NCI-H2107 treated with DMSO at 0.1 percent for 48 hours (cell line): ENCODE measurements at regions not wholly inside any gene's neighbourhood (a gene's known extent, or its start where the extent isn't known, plus 50 kb on each side); places are given as distances from the start of the nearest gene placed in this dataset.

Experiments
- DNase-seq: peaks from one replicate; lab custom pipeline; 2025; ENCODE audit not compliant: unreplicated experiment; lab: John Stamatoyannopoulos, UW

DNA sequence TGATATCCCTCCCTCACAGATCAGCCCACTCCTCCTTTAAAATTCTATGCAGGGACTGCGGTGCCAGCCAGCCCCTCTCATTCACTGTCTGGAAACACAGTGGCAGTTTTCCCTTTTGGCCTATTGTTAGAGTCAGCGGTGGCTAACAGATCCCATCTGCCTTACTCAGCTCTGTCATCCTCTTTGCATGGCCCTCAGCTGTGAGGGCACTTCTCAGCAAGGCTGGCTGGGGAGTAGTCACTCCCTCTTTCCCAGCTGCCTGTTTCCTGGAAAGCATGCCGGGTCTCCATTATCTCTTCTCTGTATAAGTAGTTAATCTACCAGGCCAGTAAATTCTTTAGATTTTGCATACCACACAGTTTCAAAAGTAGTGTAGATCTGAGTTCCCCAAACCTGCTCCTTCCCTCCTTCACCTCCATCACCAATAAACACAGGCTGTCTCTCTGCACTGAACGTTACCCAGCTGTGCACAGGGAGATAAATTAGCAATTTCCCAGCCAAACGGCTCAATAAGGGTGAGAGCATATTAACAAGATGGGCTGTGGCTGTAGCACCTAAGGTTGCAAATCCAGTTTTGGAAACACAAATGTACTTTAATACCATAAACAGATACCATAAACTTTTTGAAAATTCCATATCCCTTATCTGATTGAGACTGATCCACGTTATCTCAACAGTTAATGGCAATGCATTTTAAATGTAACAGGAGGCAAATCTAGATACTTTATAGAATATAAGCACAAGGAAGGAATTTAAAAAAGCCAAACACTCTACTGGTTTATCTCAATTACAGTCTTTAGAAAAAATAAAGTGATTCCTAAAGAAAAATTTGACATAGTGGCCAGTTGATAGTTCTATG, 229.3 kb downstream of the ANKRD50 start:
- DNase-seq, result no peak

DNA sequence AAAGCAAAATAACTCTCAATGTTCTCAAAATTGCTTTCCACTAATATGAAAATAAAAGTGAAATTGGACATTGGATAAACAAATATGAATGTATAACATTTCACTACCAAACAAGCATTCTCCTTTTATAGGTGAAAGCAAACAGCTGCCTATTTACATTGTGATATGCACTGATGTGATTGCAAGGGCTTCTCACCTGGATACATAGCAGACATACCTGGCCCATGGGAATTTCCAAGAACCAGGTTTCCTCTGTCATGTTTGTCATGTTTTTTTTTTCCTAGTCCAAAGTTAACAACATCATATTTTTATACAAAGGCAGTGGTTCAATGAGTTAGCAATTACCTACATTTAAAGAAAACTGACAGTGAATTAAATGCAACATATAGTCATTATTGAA, 228.5 kb downstream of the ANKRD50 start:
- DNase-seq, result no peak

DNA sequence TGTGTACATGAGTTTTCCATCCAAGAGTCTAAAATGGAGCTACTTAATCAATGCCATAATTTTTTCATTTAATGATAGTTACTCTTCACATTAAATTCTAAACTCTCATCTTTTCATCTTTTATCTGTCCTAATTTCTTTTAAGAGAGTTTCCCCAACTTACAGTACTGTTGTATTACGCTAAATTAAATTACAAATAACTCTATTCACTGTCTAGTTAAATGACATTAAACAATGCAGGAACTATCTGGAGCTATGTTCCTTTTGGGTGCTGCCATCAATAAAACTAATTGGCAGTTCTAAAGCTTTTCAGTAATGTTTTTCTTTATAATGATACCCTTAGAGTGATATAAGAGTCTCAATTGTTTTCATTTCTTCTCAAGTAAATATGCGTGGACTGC, 227.6 kb downstream of the ANKRD50 start:
- DNase-seq, result no peak

DNA sequence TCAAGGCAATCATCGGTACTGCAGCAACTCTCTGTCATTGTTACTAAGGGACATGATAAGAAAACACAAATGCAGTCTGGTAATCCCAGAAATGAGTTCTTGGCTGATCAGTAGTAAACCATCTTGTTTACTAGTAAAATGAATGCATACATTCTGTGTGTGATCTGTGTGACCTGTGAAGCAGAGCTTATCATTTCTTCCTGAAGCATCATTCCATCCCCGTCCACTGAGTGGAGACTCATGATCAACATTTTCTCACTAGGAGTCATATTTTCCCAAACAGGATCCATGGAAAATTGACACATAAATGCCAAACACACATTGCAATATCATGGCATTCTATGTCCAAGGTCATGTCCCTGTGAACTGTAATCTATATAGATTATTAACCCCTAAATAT, 226.1 kb downstream of the ANKRD50 start:
- DNase-seq, result no peak

DNA sequence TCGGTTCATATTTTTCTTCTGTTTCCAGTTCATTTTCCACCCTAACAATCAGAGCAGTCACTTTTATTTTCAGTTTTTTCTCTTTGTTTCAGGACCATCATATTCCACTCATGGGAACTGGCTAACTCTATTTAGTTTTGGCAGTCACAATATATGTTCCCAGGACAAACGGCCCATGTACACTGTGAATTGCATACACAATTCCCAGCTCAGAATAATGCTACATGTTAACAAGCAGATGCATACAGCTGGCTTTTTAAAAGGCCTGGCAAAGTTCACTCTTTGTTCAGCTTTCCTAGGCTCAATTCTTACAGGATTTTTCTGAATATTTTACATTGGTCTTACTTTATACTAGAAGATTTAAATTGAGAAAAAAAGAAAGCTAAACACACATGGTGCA, 224.9 kb downstream of the ANKRD50 start:
- no peak for DNase-seq

DNA sequence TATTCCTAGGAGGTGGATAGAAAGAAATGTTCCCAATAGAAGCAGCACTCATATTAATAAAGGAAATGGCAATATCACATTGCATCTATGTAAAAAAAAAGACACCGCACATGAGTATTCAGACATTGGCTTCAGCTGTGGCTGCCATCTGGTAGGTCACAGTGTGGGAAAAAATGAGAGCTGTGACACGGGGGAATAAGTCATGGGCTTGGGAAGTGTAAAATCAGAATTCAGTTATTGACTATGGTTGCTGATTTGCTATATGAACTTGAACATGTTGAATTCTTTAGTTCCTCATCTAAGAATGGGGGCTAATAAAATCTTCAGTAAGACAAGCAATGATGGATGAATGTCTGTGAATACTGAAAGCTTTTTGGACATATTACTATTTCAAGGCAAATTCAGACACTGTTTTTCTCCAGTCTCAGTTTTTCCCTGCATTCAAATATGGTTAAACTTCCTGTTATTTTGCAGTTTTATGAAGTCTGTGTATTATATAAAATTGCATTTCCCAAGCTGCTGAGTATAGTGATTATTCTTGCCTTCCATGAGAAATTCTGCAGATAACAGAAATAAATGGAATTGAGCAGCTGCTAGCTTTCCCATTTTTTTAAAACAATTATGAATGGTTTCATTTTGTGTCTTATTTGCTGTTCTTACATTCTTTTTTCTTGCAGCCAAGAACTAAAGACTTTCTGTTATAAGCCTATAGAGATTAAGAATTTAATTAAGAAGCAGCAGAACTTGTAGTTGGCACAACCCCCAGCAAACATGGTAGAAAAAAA, 221.0 kb downstream of the ANKRD50 start:
- DNase-seq, result no peak

DNA sequence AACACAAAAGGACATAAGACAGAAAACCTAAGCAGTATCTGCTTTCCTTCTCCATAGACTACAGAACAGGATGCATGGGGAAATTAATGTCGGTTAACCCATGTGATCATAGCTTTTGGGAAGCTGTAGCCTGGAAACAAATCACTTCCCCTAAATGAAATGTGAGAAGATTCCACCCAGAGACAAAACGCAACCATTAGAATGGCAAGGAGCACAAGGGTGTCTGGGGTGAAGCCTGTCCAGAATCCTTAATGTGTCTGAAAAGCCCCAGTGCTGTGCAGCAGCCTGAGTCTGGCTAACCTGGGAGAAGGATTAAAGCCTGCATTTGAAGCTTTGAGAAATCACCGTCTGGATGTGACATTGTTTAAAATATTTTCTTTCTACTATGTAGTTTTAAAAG, 213.3 kb downstream of the ANKRD50 start:
- no peak for DNase-seq

DNA sequence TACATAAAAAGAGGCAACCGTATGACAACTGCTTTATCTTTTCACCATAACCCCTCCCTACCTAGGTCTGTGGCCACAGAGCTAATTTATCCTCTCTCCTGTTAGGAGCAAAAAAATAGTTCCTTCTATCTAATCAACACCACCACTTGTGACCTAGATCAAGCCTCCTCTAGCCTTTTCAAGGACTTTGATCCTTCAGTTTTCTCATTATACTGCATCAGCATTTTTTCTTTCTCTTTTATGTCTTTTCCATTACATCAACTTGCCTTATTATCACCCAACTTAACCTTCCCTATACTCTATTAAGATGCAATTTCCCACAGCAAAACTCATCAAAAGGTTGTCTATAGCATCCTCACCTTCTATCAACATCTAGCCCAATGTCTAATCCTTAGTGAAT, 211.0 kb downstream of the ANKRD50 start:
- no peak for DNase-seq

DNA sequence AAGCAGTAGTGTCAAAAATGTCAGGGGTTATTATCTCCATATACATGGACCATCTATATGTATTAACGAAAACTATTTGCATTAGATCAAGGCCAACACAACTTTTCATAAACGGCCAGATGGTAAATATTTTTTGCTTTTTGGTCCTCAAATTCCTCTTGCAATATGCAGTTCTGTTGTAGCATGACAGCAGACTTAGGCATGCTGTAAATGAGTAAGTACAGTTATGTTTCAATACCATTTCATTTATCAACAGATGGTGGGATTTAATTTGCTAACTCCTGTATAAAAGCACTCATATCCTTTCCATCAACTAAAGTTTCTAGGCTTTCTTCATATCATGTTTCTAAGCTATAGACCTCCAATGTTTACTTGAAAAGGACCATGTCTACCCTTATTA, 208.1 kb downstream of the ANKRD50 start:
- no peak for DNase-seq

DNA sequence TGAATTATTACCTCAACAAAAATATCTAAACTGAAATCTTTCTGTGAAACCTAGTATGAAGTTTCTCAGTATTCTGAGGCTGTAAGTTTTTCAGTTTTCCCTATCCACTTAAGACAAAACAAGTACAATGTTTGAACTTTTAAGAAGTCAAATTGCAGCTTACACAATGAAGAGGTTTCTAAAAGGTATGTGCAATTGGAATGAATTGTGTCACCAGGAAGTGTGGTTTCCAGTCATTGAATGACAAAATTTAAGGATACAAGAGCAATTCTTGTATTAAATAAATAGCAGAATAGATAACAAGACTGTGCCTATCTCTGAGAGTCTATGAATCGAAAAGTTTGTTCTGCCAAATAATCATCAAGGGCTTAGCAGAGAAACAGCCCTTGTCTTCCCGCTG, 207.3 kb downstream of the ANKRD50 start:
- no peak for DNase-seq

DNA sequence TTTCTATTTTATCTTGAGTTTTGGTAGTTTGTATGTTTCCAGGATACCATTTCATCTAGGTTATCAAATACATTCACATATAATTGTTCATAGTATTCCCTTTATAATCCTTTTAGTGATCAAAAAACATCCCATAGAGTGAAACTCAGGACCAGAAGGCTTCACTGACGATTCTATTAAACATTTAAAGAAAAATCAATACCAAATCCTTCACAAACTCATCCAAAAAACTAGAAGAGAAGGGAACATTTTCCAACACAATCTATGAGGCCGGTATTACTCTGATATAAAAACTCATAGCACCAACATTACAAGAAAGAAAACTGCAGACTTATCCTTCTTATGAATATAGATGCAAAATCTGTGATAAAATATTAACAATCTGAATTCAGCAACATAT, 203.4 kb downstream of the ANKRD50 start:
- no peak for DNase-seq

DNA sequence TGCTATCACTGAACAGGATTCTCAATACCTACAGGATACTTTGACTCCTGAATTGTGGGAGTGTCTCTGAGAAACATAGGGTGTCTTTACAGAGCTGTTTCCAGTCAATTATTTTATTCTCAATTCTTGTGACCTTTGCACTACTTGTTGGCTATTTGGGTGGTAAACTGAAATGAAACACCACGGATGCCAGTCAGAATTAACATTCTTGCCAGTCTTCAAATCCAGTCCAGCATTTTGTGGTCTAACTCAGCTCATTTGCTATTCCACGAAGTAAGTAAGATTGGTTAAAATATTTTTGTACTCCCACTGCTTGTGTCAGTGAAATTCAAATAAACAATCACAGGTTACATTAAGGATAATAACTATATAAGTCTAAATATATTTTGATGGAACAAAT, 197.9 kb downstream of the ANKRD50 start:
- no peak for DNase-seq

DNA sequence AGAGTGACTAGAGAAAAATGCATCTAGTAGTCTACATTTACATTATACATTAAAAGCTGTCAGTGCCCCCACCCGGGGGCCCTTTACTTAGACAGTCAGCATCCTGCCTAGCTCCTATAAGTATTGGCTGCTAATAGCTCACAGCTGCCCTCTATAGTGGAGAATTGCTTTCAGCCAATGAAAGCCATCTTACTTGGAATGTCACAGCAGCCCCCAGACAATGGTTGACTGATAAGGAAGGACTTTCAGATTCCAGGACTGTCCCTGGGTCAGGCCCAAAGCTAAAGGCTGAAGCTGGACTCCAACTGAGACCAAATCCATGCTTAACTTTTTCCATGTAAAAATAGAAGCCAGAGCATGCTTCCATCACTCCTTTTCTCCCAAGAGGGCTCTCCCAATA, 196.9 kb downstream of the ANKRD50 start:
- no peak for DNase-seq

DNA sequence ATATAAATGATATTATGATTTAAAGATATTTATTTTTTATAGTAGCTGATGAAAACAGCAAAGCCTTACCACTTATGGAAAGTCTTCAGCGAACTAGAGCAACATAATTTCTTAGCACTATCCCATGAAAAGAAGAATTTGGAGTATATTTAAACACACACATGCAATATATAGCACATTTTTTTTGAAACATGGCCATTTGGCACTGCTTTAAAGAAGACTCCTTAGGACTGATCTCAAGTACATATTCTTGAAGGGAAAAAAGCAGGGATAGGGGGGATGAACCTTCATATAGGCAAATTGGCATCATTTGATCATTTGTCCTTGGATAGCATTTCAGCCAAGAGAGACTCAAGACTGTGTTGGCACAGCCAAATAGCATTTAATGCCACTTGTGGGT, 193.3 kb downstream of the ANKRD50 start:
- no peak for DNase-seq

DNA sequence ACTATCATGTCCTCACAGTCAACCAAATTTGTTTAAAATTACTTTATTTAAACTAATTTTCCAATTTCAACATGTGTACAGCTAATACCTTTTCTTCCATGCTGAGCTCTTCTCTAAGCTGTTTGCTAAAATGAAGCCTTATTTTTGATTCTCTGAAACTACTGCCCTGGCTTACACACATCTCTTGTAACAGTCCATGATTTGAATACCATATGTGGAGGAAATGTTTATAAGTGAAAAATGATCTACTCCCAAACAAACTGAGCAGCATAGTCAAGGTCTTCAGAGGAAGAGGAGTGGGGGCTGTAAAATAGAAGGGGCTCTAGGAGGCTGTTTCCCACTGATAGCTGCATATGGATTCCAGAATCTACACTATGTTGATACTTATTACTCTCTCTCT, 188.7 kb downstream of the ANKRD50 start:
- DNase-seq, result no peak

DNA sequence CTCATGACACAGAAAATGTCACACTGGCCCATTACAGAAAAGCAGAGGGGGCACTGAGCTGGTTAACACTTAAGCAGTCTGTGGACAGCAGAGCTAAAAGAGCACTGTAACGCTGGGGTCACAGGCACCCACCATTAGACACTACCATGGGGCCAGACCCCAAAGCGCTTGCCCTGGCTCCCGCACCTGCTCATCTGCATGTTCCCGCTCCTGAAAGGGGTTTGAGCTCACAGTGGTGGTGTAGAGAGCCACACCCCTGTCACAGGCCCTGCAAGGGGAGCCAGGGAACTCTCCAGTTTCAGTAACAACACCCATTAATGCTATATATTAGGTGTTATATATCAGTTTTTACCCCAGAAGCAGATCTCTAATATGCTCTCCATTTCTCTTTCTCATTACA, 187.0 kb downstream of the ANKRD50 start:
- no peak for DNase-seq

DNA sequence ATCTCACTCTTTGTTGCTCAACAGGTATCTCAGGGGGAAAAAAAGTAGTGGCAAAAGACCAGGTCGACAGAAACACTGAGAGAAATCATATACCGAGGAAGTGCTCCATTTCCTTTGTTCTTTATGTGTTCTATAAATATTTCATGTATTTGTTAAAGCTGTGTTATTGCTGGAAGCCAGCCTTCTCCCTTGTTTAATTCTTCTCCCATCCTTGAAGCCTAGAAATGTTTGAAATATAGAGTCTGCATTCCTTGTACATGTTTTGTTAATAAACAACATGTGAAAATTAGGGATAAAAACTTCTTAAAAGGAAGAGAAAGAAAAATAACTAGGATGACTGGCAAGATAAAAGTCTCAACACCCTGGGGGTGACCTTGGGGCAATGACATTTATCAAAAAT, 186.2 kb downstream of the ANKRD50 start:
- no peak for DNase-seq

DNA sequence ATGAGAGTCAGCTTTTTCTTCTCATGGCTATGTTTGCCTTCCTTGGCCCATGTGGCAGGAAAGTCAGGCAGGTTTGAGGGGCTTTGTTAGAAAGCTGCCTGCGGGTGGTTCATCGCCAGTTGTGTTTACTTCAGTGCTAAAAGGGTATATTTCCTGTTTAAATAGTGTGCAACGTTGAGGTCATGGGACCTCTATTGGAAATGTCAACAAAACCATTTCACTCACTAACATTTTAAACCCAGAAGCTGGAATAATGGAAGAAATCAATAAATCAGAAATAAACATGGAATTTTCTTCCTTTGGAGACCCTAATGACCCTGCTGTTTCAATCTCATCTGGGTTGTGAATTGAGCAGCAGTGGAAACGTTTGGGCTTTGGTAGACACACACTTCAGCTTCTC, 185.8 kb downstream of the ANKRD50 start:
- no peak for DNase-seq

DNA sequence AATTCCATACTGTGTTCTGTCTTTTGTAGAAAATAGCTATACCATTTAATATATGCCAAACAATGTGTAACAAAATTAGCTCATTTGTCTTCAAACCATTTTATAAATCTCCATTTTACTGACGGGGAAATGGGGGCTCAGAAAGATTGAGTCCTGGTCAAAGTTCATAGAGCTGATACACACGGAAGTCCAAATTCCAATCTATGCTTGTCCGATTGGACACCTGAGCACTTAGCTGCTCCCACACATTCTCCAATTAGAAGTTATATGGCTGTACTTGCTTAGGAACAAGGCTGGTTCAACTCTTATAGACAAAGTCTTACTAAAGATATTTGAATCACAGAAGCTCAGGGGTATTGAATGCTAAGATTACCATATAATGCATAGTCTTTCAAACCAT, 185.2 kb downstream of the ANKRD50 start:
- no peak for DNase-seq

DNA sequence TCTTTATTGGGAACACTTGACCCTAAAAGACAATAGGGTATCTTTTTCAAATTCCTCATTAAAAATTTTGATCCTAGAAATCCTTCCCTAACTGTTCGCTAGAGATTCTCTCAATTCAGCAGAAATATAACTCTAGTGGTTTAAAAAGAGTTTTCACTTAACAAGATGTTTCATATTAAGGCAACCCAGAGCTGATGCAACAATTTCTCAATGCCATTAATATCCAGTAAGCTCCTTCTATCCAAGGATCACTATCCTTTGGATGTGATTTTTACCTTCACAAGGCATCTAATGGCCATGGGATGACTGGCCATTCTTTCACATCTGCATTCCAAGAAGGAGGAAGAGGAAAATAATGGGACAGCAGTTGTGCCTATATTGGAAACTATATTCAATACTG, 183.4 kb downstream of the ANKRD50 start:
- no peak for DNase-seq

DNA sequence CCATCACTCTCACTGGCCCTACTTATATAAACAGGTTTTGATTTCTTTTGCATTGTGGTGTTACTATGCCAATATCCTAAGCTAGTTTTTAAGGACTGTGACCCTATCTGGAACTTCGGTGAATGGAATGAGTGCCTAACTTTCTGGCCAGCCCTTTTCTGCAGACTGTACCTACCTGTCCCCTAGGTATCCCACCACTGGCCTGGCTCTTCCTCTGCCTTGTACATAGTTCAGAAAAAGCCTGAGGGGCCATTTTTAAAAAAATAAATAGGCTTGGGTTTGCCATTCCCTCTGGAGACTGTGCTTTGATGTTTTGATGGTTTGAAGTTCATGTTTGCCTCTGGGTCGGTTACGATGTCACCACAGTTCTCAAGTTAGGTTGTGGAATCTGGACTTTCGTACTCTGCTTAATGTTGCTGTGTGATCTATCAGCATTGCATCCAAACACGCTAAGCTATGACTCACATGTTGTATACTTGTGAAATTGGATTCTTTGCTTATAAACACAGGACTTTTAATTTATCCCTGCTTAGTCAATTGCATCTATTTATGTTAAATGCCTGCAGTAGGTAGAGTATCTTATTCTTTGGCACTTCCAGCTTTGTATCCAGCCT, 182.0 kb downstream of the ANKRD50 start:
- no peak for DNase-seq

DNA sequence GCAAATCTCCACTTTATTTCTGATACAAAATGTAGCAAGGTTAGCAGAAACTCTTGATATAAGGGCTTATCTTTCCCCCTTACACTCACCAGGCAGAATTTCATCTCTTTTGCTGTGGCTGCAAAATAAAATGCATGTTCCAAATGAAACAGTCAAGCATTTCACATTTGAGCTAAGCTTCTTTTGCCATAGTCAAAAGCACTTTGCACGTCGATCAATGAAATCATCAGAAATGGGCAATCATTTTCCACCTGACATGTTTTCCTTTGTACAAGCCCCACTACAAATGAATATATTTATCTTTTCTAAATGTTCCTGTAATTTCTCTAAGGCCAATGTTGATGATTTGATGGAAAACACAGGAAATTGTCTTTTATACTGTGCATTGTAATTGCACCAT, 178.4 kb downstream of the ANKRD50 start:
- no peak for DNase-seq
